Germinal center (tissue), 1 donor: ENCODE measurements at regions not wholly inside any gene's neighbourhood (a gene's known extent, or its start where the extent isn't known, plus 50 kb on each side); places are given as distances from the start of the nearest gene placed in this dataset.
"Not testable (repeated sequence)": the region's sequence is repeated elsewhere in the genome, so short reads cannot be mapped to it uniquely, and the experiment has no call there.

Experiments
- DNase-seq: peaks from one replicate; pipeline ENCODE4 v3.0.0; 2012; ENCODE audit warnings: mixed read lengths, low spot score

DNA sequence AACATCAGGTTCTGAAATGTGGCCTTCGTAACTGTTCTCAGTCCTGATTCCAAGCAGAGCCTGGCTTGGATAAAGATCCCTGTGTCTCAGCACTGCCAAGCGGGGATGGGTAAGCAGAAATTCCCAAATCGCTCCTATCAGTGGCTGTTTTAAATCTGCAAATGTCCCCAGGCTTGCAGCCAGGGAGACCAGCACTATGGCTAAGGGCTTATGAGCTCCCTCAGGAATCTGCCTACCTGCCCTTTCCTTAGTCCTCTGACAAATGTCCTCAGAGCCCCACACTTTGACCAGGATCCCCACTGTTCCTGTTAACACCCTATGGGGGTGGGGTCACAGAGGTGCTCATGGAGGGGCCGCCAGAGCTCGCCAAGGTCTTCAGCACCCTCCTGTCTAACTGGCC is 1062.8 kb downstream of the UQCRFS1 start:
- no peak for DNase-seq

GRCh38 chr19:28148554-28148953 is 1064.4 kb downstream of the UQCRFS1 start:
- DNase-seq, result no peak

DNA sequence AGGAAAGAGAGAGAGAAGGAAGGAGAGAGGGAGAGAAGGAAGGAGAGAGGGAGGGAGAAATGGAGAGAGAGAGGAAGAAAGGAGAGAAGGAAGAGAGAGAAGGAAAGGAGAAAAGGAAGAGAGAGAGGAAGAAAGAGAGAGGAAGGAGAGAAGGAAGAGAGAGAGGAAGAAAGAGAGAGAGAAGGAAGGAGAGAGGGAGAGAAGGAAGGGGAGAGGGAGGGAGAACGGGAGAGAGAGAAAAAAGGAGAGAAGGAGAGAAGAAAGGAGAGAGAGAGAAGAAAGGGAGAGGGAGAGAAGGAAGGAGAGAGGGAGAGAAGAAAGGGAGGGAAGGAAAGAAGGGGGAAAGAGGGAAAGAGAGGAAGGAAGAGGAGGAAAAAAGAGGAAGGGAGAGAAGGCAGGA is 1070.7 kb downstream of the UQCRFS1 start:
- no peak for DNase-seq

GRCh38 chr19:28140201-28140600 is 1072.8 kb downstream of the UQCRFS1 start:
- no peak for DNase-seq

- no peak for DNase-seq
Measured at GRCh38 chr19:28137772-28138171, 1075.2 kb downstream of the UQCRFS1 start.

DNA sequence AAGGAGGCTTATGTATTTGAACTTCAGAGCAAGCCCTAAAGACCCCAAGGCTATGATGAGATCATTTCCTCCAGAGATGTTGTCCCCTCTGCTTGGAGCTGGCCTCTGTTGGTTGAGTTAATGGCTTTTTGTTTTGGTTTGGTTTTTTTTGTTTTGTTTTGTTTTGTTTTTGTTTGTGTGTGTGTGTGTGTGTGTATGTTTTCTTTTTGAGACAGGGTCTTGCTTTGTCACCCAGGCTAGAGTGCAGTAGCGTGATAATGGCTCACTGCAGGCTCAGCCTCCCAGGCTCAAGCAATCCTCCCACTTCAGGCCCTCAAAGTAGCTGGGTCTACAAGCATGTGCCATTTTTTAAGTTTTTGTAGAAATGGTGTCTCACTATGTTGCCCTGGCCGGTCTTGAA is 1076.2 kb downstream of the UQCRFS1 start:
- no peak for DNase-seq

- DNase-seq, result no peak
Measured at GRCh38 chr19:28135825-28136224, 1077.1 kb downstream of the UQCRFS1 start.

- no peak for DNase-seq
Measured at GRCh38 chr19:28134311-28134710, 1078.6 kb downstream of the UQCRFS1 start.

DNA sequence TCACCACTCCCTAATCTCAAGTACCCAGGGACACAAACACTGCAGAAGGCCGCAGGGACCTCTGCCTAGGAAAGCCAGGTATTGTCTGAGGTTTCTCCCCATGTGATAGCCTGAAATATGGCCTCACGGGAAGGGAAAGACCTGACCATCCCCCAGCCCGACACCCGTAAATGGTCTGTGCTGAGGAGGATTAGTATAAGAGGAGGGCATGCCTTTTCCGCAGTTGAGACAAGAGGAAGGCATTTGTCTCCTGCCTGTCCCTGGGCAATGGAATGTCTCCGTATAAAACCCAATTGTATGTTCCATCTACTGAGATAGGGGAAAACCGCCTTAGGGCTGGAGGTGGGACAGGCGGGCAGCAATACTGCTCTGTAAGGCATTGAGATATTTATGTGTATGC is 1082.1 kb downstream of the UQCRFS1 start:
- not testable (repeated sequence) for DNase-seq

- DNase-seq, result no peak
Measured at GRCh38 chr19:28130066-28130511, 1082.9 kb downstream of the UQCRFS1 start.

GRCh38 chr19:28128341-28128740 is 1084.6 kb downstream of the UQCRFS1 start:
- DNase-seq, result no peak

DNA sequence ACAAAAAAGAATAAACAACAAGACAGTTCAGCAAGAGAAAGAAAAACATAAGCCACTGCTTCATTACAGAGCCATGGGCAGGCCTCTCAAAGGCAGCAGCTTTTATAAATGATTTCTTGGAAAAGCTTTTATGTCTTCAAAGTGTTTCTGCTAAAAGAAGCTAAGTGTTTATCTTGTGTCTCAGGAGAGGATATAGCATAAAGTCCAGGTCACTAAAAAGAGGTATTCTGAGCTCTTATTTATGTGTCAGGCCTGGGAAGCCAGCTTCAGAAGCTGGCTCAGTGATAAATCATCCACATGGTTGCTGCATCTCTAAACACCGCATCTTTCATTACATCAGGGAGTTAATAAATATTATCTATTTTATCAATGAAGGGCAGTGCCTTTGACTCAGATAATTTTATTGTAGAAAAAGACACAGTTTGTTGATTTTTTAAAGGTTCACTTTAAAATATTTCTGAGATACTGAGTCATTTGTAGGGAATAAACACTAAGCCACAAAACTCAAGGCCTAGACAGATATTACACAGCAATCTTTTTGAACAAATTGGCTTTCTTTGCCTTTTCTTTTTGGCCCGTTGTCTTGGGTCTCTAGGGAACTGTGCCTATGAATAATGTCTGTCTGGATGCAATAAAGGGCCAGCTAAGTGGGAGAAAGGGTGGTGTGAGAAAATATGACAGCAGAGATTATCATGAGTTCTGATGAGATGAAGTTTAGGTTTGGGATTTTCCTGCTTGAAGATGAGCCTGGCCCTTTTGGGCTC is 1086.6 kb downstream of the UQCRFS1 start:
- DNase-seq, result no peak

- DNase-seq, result no peak
Measured at GRCh38 chr19:28122734-28123133, 1090.2 kb downstream of the UQCRFS1 start.

- DNase-seq, result no peak
Measured at GRCh38 chr19:28118235-28118634, 1094.7 kb downstream of the UQCRFS1 start.

- DNase-seq, result no peak
Measured at GRCh38 chr19:28117143-28117542, 1095.8 kb downstream of the UQCRFS1 start.

- not testable (repeated sequence) for DNase-seq
Measured at GRCh38 chr19:28116379-28116778, 1096.6 kb downstream of the UQCRFS1 start.

DNA sequence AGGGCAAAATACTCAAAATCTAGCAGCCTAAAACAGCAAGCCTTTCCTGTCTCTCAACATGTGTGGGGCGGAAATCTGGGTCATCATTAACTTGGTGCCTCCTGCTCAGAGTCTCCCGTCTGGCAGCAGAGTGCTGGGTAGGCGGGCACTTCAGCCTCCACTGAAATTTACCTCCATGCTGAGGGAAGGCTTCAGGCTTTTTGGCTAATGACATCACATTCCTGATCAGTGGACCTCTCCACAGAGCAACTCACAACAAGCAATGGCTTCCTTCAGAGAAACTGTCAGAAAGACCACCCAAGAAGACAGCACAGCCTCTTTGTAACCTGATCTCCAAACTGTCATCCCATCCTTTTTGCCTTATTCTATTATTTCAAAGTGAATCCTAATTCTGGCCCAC is 1109.0 kb downstream of the UQCRFS1 start:
- DNase-seq, result no peak

GRCh38 chr19:28084659-28085157 is 1128.2 kb downstream of the UQCRFS1 start:
- DNase-seq, result not testable (repeated sequence)

DNA sequence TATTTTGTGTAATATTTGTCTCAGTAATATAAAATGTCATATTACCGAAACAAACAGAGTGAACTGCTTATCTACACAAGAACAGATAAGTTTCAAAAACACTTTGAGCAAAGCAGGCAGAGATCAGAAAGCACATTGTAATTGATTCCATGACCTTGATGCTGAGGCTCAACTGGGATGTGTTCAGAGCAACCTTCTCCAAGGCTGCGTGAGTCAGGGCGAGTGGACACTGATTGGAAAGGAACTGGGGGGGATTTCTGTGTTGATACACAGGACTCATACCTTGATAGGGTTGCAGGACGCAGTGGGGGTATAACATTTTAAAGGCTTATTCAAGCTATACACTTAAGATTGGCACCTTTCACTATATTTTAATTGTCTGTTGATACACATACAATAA is 1136.3 kb downstream of the UQCRFS1 start:
- DNase-seq, result no peak

- DNase-seq, result no peak
Measured at GRCh38 chr19:28075229-28075628, 1137.7 kb downstream of the UQCRFS1 start.

DNA sequence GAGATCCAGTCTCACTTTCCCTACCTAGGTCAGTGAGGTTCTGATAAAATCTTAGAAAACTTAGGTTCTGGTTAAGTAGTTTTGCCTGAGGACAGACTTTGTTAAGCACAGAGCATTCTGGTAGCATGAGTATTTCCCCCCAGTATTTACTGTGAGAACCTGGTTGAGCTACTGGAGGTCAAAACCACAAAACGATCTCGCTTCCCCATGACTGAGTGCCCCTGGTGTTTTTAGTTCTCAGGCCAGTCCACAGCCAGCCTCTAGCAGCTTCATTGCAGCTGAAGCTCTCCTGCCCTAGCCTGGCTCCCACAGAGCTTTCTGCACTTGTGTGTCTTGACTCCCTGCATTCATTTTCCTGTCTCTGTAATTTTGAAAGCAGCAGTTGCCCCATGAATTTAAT is 1138.2 kb downstream of the UQCRFS1 start:
- no peak for DNase-seq

- no peak for DNase-seq
Measured at GRCh38 chr19:28067882-28068281, 1145.1 kb downstream of the UQCRFS1 start.

- no peak for DNase-seq
Measured at GRCh38 chr19:28066988-28067387, 1146.0 kb downstream of the UQCRFS1 start.

DNA sequence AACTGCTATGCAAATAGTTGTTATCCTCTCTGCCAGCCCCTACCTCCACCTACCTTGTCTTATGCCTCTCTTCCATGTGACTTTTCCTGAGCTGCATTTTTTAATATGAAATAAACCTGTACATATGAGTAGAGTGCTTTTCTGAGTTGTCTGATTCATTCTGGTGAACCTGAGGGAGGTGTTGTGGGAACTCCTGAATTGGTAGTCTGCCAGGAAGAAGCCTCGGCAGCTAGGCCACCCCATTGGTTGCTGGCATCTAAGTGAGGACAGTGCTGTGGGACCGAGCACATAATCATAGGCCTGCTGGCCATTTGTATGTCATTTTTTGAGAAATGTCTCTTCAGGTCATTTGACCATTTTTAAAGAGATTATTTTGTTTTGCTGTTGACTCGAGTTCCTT is 1146.8 kb downstream of the UQCRFS1 start:
- DNase-seq, result no peak
